ENCODE measurements at regions not wholly inside any gene's neighbourhood (a gene's known extent, or its start where the extent isn't known, plus 50 kb on each side); places are given as distances from the start of the nearest gene placed in this dataset.

DNA sequence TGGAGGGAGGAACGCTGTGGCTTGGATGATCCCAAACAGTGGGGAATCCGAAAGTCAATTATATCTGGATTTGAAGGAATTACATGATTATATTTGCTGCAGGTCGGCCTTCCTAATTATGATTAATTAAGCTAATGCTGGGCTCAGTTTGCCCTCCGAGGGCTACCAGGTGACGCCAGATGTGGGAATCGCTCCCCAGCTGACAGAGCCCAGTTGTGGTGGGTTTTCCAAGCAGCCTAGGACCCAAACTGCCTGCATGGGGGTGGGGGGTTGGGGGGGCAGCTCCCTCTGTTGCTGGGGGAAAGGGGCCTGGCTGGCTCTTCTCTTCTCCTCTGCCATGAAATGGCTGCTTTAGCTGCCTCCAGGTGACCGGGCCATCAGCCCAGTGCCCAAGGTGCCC, 147.6 kb upstream of the C1orf174 start:
- no peak for DNase-seq

DNA sequence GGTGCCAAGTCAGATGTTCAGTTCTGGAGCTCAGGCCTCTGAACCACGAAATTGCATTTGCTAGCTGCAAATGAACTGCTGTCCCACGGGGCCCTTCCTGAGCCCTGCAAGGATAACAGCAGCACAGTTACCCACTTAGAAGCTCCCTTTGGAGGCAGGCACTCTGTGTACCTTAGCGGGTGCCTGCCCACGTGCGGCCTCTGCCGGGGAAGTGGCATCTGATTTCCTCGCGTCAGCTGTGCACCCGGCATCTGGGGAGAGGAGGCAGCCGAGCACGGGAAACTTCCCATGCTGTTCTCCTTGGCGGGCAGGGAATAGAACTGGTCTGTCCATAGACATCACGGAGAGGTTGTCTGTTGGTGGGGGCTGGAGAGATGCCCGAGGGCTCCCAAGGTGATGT, 148.0 kb upstream of the C1orf174 start:
- no peak for DNase-seq

DNA sequence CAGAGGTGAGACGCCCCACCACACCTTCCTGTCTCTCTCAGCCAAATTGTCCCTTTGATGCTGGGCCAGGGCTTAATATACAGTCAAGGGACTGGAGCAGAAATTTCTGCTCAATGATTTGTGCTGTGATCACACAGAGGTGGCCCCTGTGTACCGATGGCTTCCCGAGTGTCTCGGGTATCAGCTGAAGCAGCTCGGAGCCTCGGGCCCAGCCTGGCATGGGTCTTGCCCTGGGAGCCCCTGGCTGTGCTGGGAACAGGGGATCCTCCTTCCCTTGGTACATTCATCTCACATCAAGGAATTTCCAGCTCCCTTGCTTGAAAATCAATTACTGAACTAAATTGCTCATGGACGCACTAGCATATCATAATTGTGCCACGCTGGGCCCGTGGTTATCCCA, 148.8 kb upstream of the C1orf174 start:
- DNase-seq: no peak

DNA sequence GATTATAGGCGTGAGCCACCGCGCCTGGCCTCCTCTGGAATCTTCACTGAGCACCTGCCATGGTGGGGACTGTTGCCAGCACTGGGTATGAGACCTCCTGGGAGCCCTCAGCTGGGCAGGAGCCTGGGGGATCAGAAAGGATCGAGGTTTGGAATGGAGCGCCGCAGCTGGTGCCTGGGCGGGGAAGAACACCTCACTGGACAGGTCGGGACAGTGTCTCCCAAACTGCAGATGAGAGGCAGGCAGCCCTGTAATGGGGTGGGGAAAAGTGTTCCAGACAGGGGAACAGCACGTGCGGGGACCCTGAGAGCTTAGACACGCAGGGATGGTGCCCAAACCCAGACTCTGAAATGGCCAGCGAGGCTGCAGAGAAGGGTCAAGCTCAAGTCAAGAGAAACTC, 150.9 kb upstream of the C1orf174 start:
- no peak for DNase-seq

DNA sequence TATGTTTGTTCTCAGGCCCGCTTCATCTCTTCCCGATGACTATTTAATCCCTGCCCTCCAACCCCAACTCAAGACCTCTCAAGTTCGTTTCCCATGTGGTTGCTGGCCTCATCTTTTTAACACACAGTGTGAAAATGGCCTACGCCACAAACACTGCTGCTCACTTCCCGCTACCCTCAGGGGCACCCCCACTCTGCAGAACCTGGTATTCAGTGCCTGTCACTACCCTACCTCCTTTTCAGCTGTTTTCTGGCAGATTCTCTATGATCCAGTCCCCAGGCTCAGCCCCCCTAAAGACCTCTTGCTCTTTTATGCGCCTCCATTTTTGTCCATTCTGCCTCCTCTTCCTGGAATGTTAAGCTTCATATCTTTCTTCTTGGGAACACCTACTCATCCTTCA, 152.6 kb upstream of the C1orf174 start:
- DNase-seq: no peak

DNA sequence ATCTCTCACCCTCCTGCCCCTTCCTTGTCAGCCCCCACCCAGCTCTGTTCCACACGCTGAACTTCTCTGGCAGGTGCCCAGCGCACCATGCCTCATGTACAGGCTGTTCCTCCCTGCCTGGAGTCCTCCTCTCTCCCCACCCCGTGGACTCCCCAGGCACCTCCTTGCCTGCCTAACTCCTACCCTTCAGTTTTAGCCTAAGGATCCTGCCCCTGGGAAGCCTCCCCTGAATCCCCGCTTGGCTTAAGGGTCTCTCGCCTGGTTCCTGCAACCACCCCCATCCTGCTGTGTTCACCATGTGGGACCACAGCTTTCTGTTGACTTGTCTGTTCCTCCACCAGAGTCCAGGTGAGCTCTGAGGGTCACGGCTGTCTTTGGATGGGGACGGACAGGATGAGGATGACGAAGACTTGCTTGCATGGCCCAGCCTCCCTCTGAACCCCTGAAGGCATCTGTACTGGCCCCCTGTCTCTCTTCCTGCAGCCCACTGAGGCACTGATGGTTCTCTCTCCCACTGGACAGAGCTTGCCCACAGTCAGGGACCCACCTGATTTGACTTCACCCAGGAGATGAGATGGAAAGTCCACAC, 153.2 kb upstream of the C1orf174 start:
- no peak for DNase-seq

DNA sequence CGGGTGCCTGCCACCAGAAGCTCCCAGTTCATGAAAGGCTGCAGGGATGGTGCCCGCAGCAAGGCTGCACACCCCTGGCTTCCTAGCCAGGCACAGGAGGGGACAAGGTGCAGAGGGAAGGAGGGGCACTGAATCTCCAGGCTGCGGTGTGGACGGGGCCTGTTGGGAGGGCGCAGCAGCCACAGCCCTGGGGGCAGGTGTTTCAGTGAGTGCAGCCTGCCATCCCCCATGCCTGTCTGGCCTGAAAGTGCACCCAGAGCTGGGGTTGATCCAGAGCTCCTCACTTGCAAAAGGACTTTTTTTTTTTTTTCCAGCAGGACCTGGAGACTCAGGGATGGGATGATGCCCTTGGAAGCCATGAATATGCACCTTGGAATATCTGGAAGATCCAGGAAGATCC, 153.7 kb upstream of the C1orf174 start:
- DNase-seq: no peak

DNA sequence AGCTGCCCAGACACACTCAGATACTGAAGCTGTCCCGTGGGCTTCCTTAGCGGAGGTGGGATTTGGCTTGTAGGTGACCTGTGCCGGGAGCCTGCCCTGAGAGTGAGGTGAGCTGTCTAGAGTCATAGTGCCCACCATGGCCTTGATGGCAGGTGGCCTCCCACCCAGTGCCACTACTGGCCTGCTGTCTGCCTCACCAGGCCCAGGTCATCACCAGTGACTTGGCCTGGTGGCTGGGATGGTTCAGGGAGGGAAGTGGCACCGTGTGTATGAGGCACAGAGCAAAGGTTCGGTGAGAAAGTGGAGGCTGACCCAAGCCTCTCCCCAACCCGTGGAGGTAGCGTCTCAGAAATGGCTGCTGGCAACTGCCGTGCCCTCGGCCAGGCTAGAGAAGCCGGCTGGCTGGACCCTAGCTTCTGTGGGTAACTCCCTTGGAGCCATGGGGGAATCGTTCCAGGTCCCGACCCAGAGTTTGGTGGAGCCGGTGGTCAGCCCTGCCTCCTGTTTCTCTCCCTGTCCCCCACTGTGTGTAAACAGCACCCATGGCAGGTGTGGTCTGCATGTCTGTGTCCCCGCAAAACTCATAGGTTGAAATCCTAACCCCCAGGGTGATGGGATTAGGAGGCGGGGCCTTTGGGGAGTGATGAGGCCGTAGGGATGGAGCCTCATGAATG, 155.4 kb upstream of the C1orf174 start:
- no peak for DNase-seq

DNA sequence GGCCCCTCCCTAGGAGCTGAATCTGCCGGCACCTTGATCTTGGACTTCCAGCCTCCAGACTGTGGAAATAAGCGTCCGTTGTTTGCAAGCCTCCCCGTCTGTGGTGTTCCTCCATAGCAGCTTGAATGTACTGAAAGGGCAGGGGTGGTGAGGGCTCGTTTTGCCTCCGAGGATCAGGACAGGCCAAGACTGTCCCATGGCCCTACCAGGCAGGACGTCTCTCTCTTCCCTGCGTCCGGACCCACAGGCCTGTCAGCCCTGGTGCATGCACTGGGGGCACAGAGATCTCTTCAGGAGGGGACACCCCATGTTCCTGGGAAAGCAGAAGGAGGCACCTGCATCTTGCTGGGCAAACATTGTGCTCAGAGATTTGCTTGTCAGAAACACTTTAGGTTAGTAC, 156.3 kb upstream of the C1orf174 start:
- DNase-seq: no peak

DNA sequence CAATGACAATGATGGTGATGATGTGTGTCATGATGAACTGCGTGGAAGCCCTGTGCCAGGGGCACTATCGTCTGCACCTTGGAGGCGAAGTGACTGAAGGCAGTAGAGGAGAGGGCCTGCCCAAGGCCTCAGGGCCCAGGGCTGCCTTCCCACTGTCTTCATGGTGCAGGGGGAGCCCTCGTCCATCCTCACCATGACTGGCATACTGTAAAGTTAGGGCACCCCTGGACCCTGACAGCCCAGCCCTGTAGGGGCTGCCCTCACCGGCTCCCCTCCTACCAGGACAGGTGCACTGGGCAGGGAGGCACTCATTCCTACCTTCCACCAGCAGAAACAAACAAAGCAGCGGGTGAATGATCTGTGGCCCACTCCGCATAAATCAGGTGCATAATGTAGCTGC, 156.9 kb upstream of the C1orf174 start:
- no peak for DNase-seq

DNA sequence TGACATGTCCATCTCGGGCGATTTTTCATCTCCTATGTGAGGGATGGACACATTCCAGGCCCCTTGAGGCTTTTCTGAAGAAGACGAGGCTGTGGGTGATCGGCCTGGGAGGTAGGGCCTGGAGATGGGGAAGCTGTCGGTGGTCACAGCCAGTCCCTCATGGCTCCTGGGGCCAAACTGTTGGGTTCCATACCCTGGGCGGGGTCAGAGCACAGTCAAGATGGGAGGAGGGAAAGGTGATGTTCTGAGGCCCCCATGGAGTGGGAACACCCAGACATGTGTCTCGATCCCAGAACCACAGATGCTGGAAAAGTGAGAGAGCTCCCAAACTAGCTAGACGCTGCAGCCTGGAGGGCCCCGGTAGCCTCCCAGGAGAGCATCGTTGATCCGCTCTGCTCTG, 157.5 kb upstream of the C1orf174 start:
- DNase-seq: no peak

DNA sequence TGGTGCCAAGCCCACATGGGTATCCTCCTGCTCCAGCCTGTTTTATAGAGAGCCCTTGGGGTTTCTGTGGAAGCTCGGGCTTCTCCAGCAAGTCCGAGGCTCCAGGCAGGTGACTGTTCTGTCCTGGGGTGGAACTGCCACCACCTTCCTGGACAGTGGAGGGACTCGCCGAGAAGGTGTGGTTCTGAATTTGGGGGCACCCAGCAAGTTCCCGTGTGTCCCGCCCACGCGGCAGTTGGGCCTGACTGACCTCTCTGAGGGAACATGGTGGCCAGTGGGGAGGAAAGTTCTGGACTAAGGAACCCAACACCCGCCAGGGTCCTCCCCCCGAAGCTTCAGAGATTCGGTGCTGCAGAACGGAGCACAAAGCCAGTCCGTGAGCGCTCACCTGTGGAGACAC, 158.1 kb upstream of the C1orf174 start:
- DNase-seq: no peak

DNA sequence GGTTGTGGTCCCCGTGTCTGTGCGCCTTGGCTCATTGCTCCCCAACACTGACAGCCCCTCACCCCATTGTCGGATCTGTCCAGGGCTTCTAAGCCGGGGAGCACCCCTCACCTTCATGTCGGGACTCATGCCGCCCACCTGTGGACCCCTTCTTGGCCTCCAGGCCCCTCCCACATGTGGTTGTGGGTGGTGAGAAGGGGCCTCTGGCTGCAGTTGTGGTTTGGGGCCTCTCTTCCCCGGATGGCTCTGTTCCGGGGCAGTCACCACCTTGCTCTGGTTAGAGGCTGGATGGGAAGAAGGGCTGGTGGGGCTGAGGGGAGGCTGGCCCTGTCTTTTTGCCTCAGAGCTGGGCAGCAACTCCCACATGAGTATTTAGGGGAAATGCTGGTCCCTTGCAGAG, 158.6 kb upstream of the C1orf174 start:
- no peak for DNase-seq

DNA sequence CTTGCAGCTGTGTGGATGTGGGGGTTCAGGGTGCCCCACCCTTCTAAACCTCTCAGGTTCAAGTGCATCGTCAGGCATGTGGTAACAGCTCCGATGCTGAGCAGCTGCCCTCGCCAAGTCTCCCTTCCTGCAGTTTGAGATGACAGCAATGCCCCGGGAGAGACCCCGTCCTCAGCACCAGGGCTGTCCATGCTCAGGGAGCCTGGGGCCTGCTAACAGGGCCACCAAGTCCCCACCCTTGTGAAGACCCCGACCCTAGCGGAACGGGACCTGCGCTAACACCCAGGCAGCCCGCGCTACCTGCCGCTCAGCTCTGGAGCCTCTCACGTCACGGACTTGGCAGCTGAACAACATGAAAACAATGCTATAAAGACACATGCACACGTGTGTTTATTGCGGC, 159.2 kb upstream of the C1orf174 start:
- DNase-seq: no peak

DNA sequence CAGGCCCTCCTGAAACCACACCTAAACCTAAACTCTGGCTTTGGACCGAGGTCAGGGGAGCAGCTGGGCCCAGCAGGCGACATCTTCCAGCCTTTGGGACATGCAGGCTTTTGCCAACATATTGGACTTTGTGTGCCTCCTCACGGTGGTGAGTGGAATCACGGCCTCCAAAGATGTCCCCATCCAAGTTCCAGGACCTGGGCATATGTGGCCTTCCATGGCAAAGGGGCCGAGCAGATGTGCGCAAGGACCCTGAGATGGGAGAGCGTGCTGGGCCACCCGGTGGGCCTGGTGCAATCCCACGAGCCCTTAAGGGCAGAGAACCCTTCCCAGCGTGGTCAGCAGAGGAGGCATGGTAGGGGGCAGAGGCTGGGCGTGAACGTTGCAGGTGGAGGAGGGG, 160.8 kb upstream of the C1orf174 start:
- no peak for DNase-seq

DNA sequence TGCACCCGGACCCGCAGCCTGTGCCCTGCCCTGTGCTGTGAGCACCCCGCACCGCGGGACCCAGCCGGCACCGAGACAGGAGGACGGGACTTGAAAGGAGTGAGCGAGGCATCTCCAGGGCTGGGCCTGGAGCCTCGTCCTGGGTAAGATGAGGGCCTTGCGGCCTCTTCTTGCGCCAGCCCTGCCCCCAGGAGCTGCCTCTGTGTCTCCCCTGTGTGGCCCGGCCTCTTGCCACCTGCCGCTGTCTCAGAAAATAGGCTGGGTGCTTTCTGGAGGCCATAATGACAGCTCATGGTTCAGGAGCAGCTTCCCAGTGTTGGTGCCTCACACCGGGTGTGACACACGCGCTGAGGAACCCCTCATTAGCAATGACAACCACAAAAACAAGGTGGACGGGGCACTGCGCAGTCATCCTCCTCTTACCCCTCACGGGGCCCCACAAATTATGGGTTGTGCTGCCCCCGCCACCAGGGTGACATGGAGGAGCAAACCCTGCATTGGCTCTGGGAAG, 161.5 kb upstream of the C1orf174 start:
- DNase-seq: no peak

DNA sequence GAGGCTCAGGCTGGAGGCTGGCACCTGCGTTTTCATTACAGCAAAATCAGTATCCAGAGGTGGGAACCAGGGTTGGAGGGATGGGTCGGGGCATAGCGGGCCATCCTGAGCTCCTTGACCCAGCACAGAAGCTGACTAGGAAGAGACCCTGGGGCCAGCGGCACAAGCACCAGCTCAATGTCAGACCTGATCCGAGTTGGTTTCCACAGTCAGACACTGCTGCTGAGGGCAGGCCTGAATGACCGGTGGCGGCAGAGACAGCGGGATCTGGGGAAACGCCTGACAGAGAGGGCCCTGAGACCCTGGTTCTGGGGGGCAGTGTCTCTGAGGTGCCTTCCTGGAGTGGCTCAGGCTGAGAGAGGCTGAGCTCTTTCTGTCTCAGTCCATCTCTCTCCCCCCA, 162.0 kb upstream of the C1orf174 start:
- no peak for DNase-seq

DNA sequence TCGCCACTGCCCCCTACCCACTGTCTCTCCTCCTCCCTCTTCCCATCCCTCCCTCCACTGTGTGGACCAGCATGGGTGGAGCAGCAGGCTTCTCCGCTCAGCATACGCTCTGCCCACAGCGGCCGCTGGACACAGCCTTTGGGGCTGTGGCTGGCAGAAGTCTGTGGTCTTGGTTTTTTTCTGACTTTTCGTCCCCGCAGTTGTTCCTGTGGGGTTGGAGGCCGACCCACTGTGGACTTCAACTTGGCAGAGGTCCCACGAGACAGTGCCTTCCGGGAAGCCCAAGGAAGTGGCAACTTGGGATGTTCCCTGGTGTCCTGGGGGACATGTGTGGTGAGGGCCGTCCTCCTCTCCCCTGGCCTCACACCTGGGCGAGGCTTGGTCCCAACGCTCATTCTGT, 162.5 kb upstream of the C1orf174 start:
- no peak for DNase-seq

DNA sequence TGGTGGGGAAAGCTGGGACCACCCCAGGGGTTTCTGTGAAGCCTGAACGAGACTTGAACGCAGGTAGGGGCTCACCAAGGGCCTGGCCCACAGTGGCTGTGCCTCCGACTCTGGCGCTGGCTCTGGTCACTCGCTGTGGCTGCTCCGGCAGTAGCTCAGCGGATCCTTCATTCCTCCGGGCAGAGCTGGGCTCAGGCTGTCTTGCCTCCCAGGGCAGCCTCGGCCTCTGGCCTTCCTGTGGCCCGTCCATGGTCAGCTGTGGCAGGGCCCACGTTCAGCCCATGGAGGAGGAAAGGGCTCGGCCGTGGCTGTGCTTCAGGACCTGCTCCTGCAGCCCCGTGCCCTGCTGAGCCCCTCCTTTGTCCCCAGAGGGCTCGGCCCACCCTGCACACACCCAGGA, 162.9 kb upstream of the C1orf174 start:
- DNase-seq: no peak

DNA sequence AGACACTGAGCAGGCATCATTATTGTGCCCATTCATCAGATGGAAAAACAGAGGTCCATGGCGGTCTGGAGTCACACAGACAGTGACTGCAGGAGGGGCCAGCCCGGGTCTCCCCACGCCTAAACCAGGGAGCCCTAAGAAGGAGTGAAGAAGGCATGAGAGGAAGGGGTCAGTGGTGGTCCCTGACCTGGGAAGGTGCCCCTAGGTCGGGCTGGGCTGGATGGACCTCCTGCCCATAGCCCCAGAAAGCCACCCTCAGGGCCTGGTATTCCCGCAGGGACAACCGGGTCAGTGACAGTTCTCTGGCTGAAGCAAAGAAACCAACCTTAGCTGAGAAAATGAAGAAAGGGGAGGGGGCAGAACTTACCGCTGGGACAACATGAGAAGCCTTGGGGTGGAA, 163.4 kb upstream of the C1orf174 start:
- DNase-seq: no peak

DNA sequence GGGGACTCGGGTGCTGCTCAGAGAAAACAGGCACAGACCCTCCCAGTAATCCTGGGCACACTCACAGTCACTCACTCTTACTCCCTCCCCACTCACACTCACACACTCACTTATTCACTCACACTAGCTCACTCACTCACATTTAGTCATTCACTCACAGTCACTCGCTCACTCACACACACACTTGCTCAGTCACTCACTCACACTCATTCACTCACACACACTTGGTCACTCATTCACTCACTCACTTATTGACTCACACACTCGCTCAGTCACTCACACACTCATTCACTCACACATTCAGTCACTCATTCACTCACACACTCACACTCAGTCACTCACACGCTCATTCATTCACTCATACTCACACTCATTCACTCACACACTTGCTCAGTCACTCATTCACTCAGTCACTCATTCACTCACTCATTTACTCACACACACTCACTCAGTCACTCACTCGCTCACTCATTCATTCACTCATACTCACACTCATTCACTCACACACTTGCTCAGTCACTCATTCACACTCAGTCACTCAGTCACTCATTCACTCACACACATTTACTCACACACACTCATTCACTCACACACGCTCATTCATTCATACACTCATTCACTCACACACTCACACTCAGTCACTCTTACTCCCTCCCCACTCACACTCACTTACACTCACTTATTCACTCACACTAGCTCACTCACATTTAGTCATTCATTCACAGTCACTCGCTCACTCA, 164.2 kb upstream of the C1orf174 start:
- DNase-seq: no peak

DNA sequence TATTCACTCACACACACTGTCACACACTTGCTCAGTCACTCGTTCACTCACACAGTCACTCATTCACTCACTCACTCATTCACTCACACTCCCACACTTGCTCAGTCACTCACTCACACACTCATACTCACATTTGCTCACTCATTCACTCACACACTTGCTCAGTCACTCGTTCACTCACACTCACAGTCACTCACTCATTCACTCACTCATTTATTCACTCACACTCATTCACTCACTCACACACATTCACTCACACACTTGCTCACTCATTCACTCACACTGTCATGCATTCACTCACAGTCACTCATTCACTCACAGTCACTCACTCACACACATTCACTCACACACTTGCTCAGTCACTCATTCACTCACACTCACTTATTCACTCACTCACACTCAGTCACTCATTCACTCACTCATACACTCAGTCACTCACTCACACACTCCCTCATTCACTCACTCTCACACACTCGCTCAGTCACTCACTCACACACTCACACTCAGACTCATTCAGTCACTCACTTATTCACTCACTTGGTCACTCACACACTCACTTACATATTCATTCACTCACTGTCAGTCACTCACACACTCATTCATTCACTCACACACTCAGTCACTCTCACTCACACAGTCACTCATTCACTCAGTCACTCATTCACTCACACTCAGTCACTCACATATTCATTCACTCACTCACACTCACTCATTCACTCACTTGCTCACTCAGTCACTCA, 167.0 kb upstream of the C1orf174 start:
- no peak for DNase-seq

DNA sequence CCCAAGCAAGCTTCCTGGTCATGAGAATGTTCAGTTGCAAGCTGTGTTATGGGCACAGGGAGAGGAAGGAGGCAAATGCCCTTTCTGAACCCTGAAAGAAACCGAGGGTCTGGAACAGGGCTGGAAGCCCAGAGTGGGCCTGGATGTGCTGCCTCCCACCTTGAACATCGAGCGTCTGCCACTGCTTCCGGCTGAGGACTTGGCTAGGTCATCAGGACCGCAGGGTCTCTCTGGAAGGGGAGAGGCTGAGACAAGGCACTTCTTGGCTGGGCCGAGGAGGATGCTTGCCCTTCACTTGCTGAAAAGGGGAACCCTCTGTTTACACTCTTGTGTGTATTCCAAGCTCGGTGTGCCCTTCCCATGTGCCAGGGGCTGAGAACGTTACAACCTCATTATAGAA, 168.0 kb upstream of the C1orf174 start:
- no peak for DNase-seq

DNA sequence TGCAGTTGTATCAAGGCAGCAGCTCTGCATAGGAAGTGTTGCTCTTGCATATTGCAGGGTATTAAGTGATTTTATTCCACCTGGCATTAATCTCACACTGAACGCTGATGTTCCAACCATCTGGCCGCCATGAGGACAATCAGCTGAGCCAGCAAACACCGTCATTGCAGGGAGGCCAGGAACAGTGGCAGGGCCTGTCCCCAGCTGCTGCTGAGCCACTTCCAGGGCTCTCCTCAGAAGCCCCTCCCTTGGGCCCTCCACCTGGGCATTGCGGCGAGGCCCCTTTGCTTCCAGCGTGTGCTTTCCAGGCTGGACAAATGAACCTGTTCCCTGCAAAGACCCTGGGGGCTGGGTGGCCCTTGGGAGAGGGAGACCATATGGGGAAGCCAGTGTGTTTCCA, 171.6 kb upstream of the C1orf174 start:
- DNase-seq: no peak
